BE2C (cell line): ENCODE measurements at regions not wholly inside any gene's neighbourhood (a gene's known extent, or its start where the extent isn't known, plus 50 kb on each side); places are given as distances from the start of the nearest gene placed in this dataset.

ENCODE experiments used
- DNase-seq: peaks from one replicate; pipeline ENCODE4 v3.0.0-alpha.2; 2020
- H3K27me3 ChIP-seq: fragments of 250-450 bp; sonication (Bioruptor Pico); 2 replicates; pipeline ENCODE4 v1.5.1; 2020; ENCODE audit warnings: mild to moderate bottlenecking
- H3K36me3 ChIP-seq: fragments of 250-450 bp; sonication (Bioruptor Pico); 2 replicates; pipeline ENCODE4 v1.5.1; 2020; ENCODE audit warnings: mild to moderate bottlenecking
- H3K4me1 ChIP-seq: fragments of 250-450 bp; sonication (Bioruptor Pico); 2 replicates; pipeline ENCODE4 v1.5.1; 2020
- H3K4me3 ChIP-seq: 2 replicates; pipeline ENCODE4 v1.5.1; 2011; ENCODE audit warnings: low read depth, low read length
- H3K9me3 ChIP-seq: fragments of 250-450 bp; sonication (Bioruptor Pico); 2 replicates; pipeline ENCODE4 v1.5.1; 2020
- CTCF ChIP-seq: IDR thresholded peaks from 2 replicates; pipeline ENCODE4 v1.5.1; 2012; ENCODE audit warnings: mild to moderate bottlenecking, low read depth, low read length

GRCh38 chr13:107133950-107134349 is 566.0 kb upstream of the ARGLU1 start:
- no peak for DNase-seq
- Histone ChIP-seq H3K4me1 (no peaks in the 10 kb centered on the region), H3K9me3 (no peaks in the 10 kb centered on the region), H3K36me3 (no peaks in the 10 kb centered on the region), H3K4me3 (no peak overlapping the region), H3K27me3 (no peaks in the 10 kb centered on the region)
- no peak for TF ChIP-seq CTCF

- Histone ChIP-seq H3K4me3 (no peak overlapping the region), H3K9me3 (no peaks in the 10 kb centered on the region), H3K27me3 (no peaks in the 10 kb centered on the region), H3K36me3 (no peaks in the 10 kb centered on the region), H3K4me1 (no peaks in the 10 kb centered on the region)
- no peak for TF ChIP-seq CTCF
- DNase-seq: no peak
These were observed 562.6 kb upstream of the ARGLU1 start for GRCh38 chr13:107130566-107130965.

GRCh38 chr13:107124730-107125129 is 556.8 kb upstream of the ARGLU1 start:
- no peaks in the 10 kb centered on the region for H3K9me3 ChIP-seq
- DNase-seq: no peak
- no peak overlapping the region for H3K4me3 ChIP-seq
- H3K4me1 ChIP-seq: no peaks in the 10 kb centered on the region
- H3K27me3 ChIP-seq: no peaks in the 10 kb centered on the region
- H3K36me3 ChIP-seq: no peaks in the 10 kb centered on the region
- no peak for TF ChIP-seq CTCF

GRCh38 chr13:107124129-107124718 is 556.3 kb upstream of the ARGLU1 start:
- Histone ChIP-seq H3K4me3 (no peak overlapping the region), H3K36me3 (no peaks in the 10 kb centered on the region), H3K4me1 (no peaks in the 10 kb centered on the region), H3K9me3 (no peaks in the 10 kb centered on the region), H3K27me3 (no peaks in the 10 kb centered on the region)
- DNase-seq: no peak
- TF ChIP-seq CTCF: peak; percentile 57

GRCh38 chr13:107121793-107122192 is 553.9 kb upstream of the ARGLU1 start:
- no peak overlapping the region for H3K4me3 ChIP-seq

More at GRCh38 chr13:107121793-107122192, 553.9 kb upstream of the ARGLU1 start:
- H3K27me3 ChIP-seq: no peaks in the 10 kb centered on the region
- no peak for DNase-seq
- TF ChIP-seq CTCF: no peak
- no peaks in the 10 kb centered on the region for H3K36me3 ChIP-seq
- no peaks in the 10 kb centered on the region for H3K9me3 ChIP-seq
- H3K4me1 ChIP-seq: no peaks in the 10 kb centered on the region
